Tibial nerve (tissue), 4 donors: ENCODE measurements at regions not wholly inside any gene's neighbourhood (a gene's known extent, or its start where the extent isn't known, plus 50 kb on each side); places are given as distances from the start of the nearest gene placed in this dataset.

Experiments
- EP300 ChIP-seq, 2 donors: sonication (generic); formaldehyde crosslinking; IDR thresholded peaks; one replicate each; pipeline ENCODE4 v1.6.1; 2017; ENCODE audit warnings: antibody characterized with exemption in 2 of 2, mild to moderate bottlenecking in 1 of 2
- POLR2A ChIP-seq, 2 donors: fragments of 450-650 bp; IDR thresholded peaks; one replicate each; pipeline ENCODE4 v1.6.1; 2017; ENCODE audit warnings: antibody characterized with exemption in 2 of 2, mild to moderate bottlenecking in 2 of 2, moderate library complexity in 2 of 2
- TF ChIP-seq, protein P1 (sequence below), 5 experiments: fragments of 200-600 bp in 3 of 5; fragments of 450-650 bp in 2 of 5; sonication (generic) in 3 of 5; IDR thresholded peaks; one replicate each; pipeline ENCODE4 v1.5.1; 2016 to 2019; ENCODE audit warnings: antibody characterized with exemption in 5 of 5, mild to moderate bottlenecking in 3 of 5, moderate library complexity in 2 of 5

DNA sequence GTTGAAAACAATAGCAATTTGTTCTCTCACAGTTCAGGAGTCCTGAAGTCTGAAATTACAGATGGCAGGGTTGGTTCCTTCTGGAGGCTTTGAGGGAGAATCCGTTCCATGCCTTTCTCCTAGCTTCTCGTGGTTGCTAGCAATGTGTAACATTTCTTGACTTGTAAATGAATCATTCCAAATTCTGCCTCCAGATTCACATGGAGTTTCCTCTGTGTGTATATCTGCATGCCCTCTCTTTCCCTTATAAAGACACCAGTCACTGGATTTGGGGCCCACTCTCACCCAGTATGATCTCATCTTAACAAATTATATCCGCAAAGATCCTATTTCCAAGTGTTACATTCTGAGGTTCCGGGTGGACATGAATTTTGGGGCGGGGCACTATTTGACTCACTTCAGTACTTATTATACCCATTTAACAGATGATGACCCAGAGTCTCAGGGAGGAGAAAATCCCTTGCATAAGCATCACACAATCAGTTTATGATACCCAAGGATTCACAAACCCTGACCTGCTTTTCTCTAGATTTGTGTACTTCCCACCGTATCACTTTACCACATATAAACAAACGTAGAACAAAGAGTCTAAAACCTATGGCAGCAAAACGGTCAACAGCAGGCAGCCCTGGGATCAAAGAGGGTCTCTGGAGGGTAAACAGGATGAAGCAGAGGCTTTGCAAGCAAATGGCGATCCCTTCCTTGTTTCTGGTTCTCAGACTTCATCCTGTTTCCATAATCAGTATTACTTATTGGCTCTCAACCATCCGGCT, 93.7 kb downstream of the C9orf152 start:
- TF ChIP-seq, protein P1, sequence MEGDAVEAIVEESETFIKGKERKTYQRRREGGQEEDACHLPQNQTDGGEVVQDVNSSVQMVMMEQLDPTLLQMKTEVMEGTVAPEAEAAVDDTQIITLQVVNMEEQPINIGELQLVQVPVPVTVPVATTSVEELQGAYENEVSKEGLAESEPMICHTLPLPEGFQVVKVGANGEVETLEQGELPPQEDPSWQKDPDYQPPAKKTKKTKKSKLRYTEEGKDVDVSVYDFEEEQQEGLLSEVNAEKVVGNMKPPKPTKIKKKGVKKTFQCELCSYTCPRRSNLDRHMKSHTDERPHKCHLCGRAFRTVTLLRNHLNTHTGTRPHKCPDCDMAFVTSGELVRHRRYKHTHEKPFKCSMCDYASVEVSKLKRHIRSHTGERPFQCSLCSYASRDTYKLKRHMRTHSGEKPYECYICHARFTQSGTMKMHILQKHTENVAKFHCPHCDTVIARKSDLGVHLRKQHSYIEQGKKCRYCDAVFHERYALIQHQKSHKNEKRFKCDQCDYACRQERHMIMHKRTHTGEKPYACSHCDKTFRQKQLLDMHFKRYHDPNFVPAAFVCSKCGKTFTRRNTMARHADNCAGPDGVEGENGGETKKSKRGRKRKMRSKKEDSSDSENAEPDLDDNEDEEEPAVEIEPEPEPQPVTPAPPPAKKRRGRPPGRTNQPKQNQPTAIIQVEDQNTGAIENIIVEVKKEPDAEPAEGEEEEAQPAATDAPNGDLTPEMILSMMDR (IDR thresholded peaks at IDR 0.05), result no peak
- TF ChIP-seq EP300 (IDR thresholded peaks at IDR 0.05), result no peak
- no peak for TF ChIP-seq POLR2A (IDR thresholded peaks at IDR 0.05)
